Ovary (tissue), 7 donors: ENCODE measurements at regions not wholly inside any gene's neighbourhood (a gene's known extent, or its start where the extent isn't known, plus 50 kb on each side); places are given as distances from the start of the nearest gene placed in this dataset.

Source experiments
- DNase-seq, 5 donors: peaks; one replicate each; pipeline ENCODE4 v3.0.0-alpha.2; 2019 to 2020
- H3K27ac ChIP-seq, 2 donors: fragments of 200-600 bp; one replicate each; pipeline versions ENCODE4 v1.5.1 to v1.8.0; 2019 to 2022
- H3K27me3 ChIP-seq: fragments of 200-600 bp; one replicate; pipeline ENCODE4 v1.8.0; 2022
- H3K36me3 ChIP-seq: fragments of 200-600 bp; sonication (generic); one replicate; pipeline ENCODE4 v1.5.1; 2019
- H3K4me1 ChIP-seq: one replicate; pipeline ENCODE4 v1.8.1; 2013; ENCODE audit warnings: mild to moderate bottlenecking, moderate library complexity; ENCODE audit not compliant: insufficient read depth
- H3K4me3 ChIP-seq: fragments of 200-600 bp; sonication (generic); one replicate; pipeline ENCODE4 v1.5.1; 2017
- H3K9me3 ChIP-seq, 2 donors: fragments of 200-600 bp in 1 of 2; sonication (generic) in 1 of 2; one replicate each; pipeline versions ENCODE4 v1.5.1 to v1.8.1; 2013 to 2019; ENCODE audit warnings: mild to moderate bottlenecking in 1 of 2, moderate library complexity in 1 of 2
- EP300 ChIP-seq: sonication (generic); formaldehyde crosslinking; IDR thresholded peaks from one replicate; pipeline ENCODE4 v1.6.1; 2017; ENCODE audit warnings: antibody characterized with exemption
- POLR2A ChIP-seq: fragments of 450-650 bp; IDR thresholded peaks from one replicate; pipeline ENCODE4 v1.6.1; 2017; ENCODE audit warnings: antibody characterized with exemption, mild to moderate bottlenecking, moderate library complexity
- WGBS, 3 donors: extraction: QIAGEN DNeasy Blood & Tissue Kit in 1 of 3; methylation state at CpG; one replicate each; pipeline versions ENCODE4 v1.1.5 to v1.1.7; 2013 to 2017; 5-methylcytosine and 5-hydroxymethylcytosine counted together
- intact Hi-C, 4 donors: fragments of 100-400 bp; cut with DNase I; formaldehyde crosslinking; loops; one replicate each; pipeline versions ENCODE4 v1.11.0 to v1.15.1; 2022 to 2023
- TF ChIP-seq, protein P1 (sequence below), 3 donors: fragments of 450-650 bp in 2 of 3; fragments of 200-600 bp in 1 of 3; IDR thresholded peaks; one replicate each; pipeline versions ENCODE4 v1.5.1 to v1.8.0; 2016 to 2022; ENCODE audit warnings: antibody characterized with exemption in 3 of 3, mild to moderate bottlenecking in 1 of 3
- donor health status: DM: no; HTN: no; CAD: no; lungs with moderate emphysema.
- donor health status: DM: no; HTN: no; CAD: no.
- donor health status: Bipolar disorder and iron deficiency.
- donor health status: DM: no; HTN: no; CAD: no.
- donor health status: DM: yes; HTN: yes; CAD: no.

GRCh38 chr13:22086597-22087330, 415.9 kb downstream of the FGF9 start:
- H3K4me1 ChIP-seq, result no peaks in the 10 kb centered on the region
- no peaks in the 10 kb centered on the region for H3K9me3 ChIP-seq
- H3K27ac ChIP-seq, result no peak overlapping the region
- WGBS, 3 donors, result 11 to 19% (median 14%) methylated on average over 10 of the region's 10 CpGs
- H3K36me3 ChIP-seq, result no peaks in the 10 kb centered on the region
- TF ChIP-seq POLR2A (no peak), EP300 (no peak)
- TF ChIP-seq, protein P1, sequence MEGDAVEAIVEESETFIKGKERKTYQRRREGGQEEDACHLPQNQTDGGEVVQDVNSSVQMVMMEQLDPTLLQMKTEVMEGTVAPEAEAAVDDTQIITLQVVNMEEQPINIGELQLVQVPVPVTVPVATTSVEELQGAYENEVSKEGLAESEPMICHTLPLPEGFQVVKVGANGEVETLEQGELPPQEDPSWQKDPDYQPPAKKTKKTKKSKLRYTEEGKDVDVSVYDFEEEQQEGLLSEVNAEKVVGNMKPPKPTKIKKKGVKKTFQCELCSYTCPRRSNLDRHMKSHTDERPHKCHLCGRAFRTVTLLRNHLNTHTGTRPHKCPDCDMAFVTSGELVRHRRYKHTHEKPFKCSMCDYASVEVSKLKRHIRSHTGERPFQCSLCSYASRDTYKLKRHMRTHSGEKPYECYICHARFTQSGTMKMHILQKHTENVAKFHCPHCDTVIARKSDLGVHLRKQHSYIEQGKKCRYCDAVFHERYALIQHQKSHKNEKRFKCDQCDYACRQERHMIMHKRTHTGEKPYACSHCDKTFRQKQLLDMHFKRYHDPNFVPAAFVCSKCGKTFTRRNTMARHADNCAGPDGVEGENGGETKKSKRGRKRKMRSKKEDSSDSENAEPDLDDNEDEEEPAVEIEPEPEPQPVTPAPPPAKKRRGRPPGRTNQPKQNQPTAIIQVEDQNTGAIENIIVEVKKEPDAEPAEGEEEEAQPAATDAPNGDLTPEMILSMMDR (IDR thresholded peaks at IDR 0.05), result no peak
- no peak for DNase-seq
- intact Hi-C loops, result no loop called here
- no peak overlapping the region for H3K4me3 ChIP-seq
- H3K27me3 ChIP-seq, result no peaks in the 10 kb centered on the region

GRCh38 chr13:22090106-22090505, 419.2 kb downstream of the FGF9 start:
- TF ChIP-seq, protein P1 (IDR thresholded peaks at IDR 0.05), result no peak
- TF ChIP-seq EP300, result no peak
- no peak for TF ChIP-seq POLR2A
- H3K4me3 ChIP-seq, result no peak overlapping the region
- H3K27ac ChIP-seq, result no peak overlapping the region
- DNase-seq, result no peak
- H3K9me3 ChIP-seq, result no peaks in the 10 kb centered on the region
- H3K4me1 ChIP-seq, result no peaks in the 10 kb centered on the region
- 89 to 91% (median 90%) methylated on average over 4 of the region's 4 CpGs for WGBS, 3 donors
- intact Hi-C loops, result no loop called here
- H3K27me3 ChIP-seq, result no peaks in the 10 kb centered on the region
- H3K36me3 ChIP-seq, result no peaks in the 10 kb centered on the region

DNA sequence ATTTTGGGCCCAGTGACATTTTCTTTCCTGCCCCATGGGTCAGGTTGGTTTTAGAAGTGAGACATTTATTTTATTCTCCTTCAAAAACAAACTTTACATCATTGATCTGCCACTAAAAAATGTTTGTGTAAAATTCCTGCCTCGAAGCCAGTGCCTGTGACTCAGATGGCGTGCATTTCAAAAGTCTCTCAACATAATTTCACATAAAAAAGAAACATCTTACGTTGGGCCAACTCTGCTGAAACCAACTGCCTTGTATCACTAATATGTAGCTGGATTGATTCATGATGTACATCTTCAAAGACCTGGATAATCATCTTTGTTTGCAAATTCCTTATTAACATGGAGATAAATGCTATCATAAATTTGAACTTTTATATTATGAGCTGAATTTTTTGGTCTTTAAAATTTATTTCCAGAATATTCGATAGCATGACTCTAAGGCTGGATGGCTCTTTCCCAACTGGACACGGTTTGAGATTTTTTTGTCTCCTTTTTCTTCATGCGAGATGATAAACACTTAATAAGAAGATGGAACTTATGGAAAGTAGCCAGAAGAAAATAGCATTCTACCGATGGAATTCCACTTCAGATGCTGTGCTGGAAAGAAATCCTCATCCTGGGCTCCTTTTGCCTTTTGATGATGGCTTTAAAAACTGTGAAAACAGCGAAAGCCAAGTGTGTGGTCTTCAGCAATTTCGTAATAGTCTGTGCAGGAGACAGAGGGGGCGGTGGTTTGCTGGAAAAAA, 420.5 kb downstream of the FGF9 start:
- TF ChIP-seq, protein P1 (IDR thresholded peaks at IDR 0.05), result no peak
- TF ChIP-seq EP300 (no peak), POLR2A (no peak)
- H3K4me1 ChIP-seq, result no peaks in the 10 kb centered on the region
- no peak overlapping the region for H3K27ac ChIP-seq
- H3K4me3 ChIP-seq, result no peak overlapping the region
- H3K9me3 ChIP-seq, result no peaks in the 10 kb centered on the region
- H3K36me3 ChIP-seq, result no peaks in the 10 kb centered on the region
- WGBS, 3 donors, result 11 to 18% (median 16%) methylated on average over 10 of the region's 10 CpGs
- intact Hi-C loops, result no loop called here
- peak in 1 of 5 donors; percentile 25 for DNase-seq
- H3K27me3 ChIP-seq, result no peaks in the 10 kb centered on the region

- TF ChIP-seq, protein P1 (IDR thresholded peaks at IDR 0.05), result no peak
- TF ChIP-seq EP300 (no peak), POLR2A (no peak)
- Histone ChIP-seq H3K4me1 (no peaks in the 10 kb centered on the region), H3K4me3 (no peak overlapping the region), H3K9me3 (no peaks in the 10 kb centered on the region), H3K27me3 (no peaks in the 10 kb centered on the region), H3K36me3 (no peaks in the 10 kb centered on the region), H3K27ac (no peak overlapping the region)
- intact Hi-C loops, result no loop called here
- WGBS, 3 donors, result 46 to 51% (median 50%) methylated on average over 6 of the region's 6 CpGs
- no peak for DNase-seq
Measured at GRCh38 chr13:22091971-22092300, 421.1 kb downstream of the FGF9 start.
